ENCODE measurements at regions not wholly inside any gene's neighbourhood (a gene's known extent, or its start where the extent isn't known, plus 50 kb on each side); places are given as distances from the start of the nearest gene placed in this dataset.

DNA sequence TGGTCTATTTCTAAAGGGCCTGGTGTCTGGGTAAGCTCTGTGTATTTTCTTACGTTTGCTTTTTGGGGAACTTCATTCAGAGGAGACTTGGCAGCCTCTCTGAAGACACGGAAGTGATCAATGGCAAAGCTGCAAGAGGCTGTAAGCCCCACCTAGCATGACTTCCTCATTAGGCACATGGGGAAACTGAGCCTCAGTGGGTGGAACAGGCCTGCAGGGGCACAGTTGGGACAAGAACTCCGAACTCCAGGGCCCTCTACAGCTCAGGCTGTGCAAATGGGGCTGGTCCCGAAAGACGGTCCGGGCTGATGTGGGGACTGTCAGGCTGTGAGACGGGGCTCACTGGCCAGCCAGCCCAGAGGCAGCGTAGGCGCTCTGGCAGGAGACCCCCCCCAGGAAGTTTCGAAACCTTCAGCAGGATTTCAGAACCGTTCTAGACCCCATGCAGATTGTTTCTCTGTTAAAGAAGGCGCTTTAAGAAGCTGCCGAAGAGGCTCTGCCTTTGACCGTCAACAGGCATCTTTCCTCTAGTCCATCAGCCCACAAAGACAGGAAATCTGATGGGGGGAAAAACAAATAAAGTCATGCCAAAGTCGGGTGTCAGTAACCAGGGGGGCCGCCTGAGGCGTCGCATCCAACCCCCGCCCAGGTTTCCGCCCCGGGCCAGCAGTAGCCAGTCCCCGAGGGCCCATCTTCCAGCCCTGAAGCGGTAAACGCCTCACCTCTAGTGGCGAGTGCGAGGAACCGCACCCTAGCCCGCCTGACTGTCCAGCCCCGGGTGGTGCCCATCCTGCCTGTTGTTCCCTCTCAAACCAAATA is 79.8 kb upstream of the TBC1D3K start:
- H3K27ac ChIP-seq: no peak overlapping the region

DNA sequence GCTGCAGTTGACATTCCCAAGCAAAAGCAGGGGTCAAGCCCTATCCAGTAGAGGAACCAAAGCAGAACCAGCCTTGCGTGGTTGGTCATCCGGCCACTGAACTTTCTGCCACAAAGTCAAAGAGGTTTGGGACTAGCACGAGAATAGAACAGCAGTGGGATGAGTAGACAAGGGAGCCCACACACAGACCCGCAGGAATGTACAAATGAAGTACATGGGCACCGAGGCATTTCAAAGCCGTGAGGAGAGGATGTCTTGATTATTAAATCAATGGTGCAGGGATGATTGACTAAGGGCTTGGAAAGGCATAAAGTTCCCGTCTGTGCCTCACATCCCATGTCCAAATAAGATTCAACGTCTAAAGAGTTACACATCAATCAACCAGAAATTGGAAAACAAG is 81.8 kb upstream of the TBC1D3K start:
- H3K27ac ChIP-seq: no peak overlapping the region
- TF ChIP-seq, protein P1, sequence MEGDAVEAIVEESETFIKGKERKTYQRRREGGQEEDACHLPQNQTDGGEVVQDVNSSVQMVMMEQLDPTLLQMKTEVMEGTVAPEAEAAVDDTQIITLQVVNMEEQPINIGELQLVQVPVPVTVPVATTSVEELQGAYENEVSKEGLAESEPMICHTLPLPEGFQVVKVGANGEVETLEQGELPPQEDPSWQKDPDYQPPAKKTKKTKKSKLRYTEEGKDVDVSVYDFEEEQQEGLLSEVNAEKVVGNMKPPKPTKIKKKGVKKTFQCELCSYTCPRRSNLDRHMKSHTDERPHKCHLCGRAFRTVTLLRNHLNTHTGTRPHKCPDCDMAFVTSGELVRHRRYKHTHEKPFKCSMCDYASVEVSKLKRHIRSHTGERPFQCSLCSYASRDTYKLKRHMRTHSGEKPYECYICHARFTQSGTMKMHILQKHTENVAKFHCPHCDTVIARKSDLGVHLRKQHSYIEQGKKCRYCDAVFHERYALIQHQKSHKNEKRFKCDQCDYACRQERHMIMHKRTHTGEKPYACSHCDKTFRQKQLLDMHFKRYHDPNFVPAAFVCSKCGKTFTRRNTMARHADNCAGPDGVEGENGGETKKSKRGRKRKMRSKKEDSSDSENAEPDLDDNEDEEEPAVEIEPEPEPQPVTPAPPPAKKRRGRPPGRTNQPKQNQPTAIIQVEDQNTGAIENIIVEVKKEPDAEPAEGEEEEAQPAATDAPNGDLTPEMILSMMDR (conservative IDR thresholded peaks at IDR 0.05): no peak

More for the DNA sequence above, 79.8 kb upstream of the TBC1D3K start:
- TF ChIP-seq, protein P1 (conservative IDR thresholded peaks at IDR 0.05): peak; percentile 78

DNA sequence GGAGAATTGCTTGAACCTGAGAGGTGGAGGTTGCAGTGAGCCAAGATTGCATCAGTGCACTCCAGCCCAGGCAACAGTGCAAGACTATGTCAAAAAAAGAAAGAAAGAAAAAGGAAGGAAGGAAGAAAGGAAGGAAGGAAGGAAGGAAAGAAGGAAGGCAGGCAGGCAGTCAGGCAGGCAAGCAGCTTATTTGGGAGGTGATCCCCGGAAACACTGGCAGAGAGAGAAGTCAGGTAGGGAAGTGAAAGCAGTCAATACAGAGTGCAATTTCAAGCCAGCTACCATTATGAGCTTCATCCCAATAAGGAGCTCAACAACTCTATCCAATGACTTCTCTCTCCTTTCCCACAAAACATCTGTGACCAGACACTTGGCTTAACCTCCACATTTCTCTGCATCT is 83.0 kb upstream of the TBC1D3K start:
- H3K27ac ChIP-seq: no peak overlapping the region
- TF ChIP-seq, protein P1 (conservative IDR thresholded peaks at IDR 0.05): no peak

DNA sequence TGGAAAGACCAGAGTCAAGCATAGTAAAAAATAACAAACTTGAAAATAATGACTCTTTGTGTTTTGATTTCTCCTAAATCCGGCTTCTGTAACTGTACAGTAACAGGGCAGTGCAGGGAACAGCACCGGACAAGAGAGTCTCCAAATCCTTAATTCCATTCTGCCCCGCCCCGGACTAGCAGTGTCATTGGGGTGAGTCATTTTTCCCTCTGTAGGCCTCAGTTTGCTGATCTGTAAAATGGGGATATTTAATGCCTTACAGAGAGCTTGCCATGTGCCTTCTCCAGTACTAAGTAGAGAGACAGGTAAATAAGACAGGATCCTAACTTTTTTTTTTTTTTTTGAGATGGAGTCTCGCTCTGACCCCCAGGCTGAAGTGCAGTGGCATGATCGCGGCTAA is 83.6 kb upstream of the TBC1D3K start:
- H3K27ac ChIP-seq: no peak overlapping the region
- TF ChIP-seq, protein P1 (conservative IDR thresholded peaks at IDR 0.05): no peak

DNA sequence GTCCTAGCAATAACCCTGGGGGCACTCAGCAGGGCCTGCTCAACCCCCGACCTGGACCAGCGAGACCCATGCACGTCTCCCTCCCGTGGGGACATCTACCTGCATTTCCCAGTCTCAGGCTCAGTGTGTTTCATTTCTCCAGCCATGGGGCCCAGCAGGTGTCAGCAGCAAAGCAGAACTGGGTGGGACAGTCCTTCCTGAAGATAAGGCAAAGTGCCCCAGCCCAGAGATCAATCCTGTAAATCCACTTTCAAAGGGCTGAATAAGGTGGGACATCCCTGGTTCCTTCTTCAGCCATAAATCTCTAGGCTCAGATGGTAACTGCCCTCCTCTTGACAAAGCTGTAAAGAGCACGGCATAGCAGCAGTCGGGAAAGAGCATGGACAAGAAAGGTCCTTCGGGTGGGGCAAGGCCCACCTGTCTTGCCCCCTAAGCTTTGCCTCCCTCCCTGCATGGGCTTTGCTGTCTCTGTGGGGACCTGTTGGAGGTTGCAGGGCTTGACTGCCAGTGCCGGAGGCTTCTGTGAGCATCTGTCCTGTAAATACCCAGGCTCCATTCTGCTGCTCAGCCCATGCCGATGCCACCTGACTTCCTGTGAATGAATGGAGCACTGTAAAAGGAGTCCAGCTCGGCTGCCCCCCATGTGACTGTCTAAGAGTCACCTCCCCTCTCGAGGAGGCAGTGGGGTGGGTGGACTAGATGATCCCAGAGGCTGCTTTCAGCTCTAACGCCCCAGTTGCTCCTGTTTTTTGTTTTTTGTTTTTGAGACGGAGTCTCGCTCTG is 84.8 kb upstream of the TBC1D3K start:
- TF ChIP-seq, protein P1 (conservative IDR thresholded peaks at IDR 0.05): no peak

DNA sequence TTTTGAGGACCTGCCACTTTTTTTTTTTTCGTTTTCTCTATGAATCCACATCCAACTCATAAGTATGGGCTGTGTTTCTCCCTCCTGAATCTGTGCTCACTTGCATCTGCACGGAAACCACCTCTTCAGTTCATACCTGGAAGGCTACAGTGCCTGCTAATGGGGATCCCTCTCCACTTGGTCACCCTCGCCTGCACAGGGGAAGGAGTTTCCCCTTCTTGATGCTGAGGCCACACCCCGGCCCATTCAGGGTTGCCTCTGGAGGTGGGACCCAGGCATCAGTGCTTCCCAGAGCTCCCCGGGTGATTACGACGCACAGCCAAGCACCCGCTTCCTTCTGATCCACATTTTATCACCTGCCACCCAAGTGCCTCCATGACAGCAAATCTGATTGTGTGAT is 85.9 kb upstream of the TBC1D3K start:
- TF ChIP-seq, protein P1 (conservative IDR thresholded peaks at IDR 0.05): no peak
- no peak overlapping the region for H3K27ac ChIP-seq

More for the DNA sequence above, 84.8 kb upstream of the TBC1D3K start:
- no peak overlapping the region for H3K27ac ChIP-seq

DNA sequence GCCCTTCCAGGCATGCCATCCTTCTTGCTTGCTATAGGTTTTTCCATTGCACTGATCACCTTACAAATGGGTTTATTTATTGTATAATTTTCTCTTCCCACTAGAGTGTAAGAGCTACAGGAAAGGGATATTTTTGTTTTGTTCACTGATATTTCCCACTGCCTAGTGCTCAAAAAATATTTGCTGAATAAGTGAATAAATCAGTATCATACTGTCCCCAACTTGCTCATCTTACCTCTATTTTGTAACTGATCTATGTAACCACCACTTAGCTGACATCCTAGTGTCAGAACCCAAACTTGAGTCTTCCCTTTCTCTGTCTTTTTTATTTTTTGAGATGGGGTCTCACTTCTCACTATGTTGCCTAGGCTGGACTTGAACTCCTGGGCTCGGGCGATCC is 87.6 kb upstream of the TBC1D3K start:
- H3K27ac ChIP-seq: no peak overlapping the region
- TF ChIP-seq, protein P1 (conservative IDR thresholded peaks at IDR 0.05): no peak
